Activated effector memory CD4-positive, alpha-beta T cell treated with anti-CD3 and anti-CD28 coated beads, Interleukin-2, amount 50 U/mL, for 16 hours (primary cell): ENCODE measurements at regions not wholly inside any gene's neighbourhood (a gene's known extent, or its start where the extent isn't known, plus 50 kb on each side); places are given as distances from the start of the nearest gene placed in this dataset.
"Not testable (repeated sequence)": the region's sequence is repeated elsewhere in the genome, so short reads cannot be mapped to it uniquely, and the experiment has no call there.

Source experiments
- DNase-seq: peaks from one replicate; pipeline ENCODE4 v3.0.0-alpha.2; 2020

- no peak for DNase-seq
Measured at GRCh38 chr13:112174476-112175110, 107.6 kb downstream of the SOX1 start.

- no peak for DNase-seq
Measured at GRCh38 chr13:112175162-112176075, 108.5 kb downstream of the SOX1 start.

GRCh38 chr13:112176141-112177119 lies 109.5 kb downstream of the SOX1 start:
- not testable (repeated sequence) for DNase-seq

- DNase-seq = no peak
Measured at GRCh38 chr13:112177450-112178288, 110.7 kb downstream of the SOX1 start.

DNA sequence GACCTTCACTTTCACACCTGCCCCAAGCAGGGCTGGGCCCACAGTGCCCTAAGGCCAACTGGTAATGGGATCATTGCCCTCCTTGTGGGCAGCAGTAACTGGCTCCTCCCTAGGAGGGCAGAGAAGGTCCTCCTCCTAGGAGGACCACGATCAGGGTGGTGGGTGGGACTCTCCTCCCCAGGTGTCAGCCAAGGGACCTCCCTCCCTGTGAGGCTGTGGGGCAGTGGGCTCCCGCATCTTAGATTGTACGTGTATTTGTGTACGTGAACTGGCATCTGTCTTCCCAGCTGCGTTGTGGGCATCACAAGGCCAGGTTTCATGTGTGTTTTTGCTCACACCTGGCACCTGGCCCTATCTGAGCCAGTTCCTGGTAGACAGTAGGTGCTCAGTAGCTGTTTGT lies 111.8 kb downstream of the SOX1 start:
- no peak for DNase-seq

GRCh38 chr13:112179421-112179820 lies 112.5 kb downstream of the SOX1 start:
- no peak for DNase-seq

DNA sequence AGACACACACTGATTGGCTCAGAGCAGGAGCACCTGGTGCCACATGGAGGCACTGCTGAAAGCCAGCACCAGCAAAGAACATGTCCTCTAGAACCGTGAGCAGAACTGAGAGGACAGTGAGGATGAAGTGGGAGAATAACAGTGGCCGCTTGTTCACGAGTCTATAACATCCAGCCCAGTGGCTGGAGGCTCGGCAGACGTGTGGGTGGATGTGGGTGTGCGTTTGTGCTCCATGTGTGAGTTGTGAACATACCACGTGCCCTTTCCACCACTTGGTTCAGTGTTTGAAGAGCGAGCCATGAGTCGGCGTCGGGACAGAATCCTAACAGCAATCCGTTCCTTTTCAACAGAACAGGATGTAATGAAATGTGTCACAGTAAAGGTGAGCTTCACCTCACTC lies 113.0 kb downstream of the SOX1 start:
- no peak for DNase-seq

DNA sequence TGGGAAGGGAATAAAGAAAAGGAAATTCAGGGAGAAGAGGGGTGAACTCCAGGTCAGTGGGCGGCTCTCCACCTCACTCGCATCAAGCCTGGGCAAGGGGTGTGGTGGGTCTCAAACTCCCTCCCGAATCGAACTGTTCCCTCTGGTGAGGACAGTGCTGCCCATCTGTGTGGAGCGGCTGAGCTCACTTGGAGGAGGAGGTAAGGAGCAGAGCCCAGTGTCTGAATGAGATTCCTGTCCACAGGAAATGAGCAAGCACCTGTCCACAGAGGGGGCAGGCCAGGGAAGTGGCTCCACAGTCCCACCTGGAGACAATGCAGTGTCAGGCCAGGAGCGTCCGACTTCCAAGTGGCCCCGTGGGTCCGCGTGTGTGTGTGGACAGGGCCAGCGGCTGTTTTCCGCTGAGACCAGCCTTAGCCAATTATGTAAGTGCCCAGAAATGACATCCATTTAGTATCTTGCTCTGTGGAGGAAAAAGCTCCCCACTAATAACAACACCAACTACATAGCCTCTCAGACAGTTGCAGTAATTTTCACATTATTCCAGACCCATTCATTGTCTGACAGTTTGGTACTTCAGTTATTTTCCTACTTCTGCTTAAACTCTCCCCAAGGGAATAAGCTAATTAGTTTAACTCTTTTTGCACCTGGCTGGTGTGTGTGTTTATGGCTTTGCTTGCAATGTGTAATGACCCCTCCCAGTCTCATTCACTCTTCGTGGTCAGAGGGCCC lies 114.6 kb downstream of the SOX1 start:
- DNase-seq = no peak

GRCh38 chr13:112182251-112182650 lies 115.3 kb downstream of the SOX1 start:
- DNase-seq = no peak

- DNase-seq = no peak
Measured at GRCh38 chr13:112182846-112183531, 116.0 kb downstream of the SOX1 start.

GRCh38 chr13:112183532-112184090 lies 116.7 kb downstream of the SOX1 start:
- no peak for DNase-seq

- DNase-seq = no peak
Measured at GRCh38 chr13:112184261-112184660, 117.3 kb downstream of the SOX1 start.

GRCh38 chr13:112184851-112185371 lies 118.0 kb downstream of the SOX1 start:
- DNase-seq = no peak

- no peak for DNase-seq
Measured at GRCh38 chr13:112185466-112185865, 118.5 kb downstream of the SOX1 start.

DNA sequence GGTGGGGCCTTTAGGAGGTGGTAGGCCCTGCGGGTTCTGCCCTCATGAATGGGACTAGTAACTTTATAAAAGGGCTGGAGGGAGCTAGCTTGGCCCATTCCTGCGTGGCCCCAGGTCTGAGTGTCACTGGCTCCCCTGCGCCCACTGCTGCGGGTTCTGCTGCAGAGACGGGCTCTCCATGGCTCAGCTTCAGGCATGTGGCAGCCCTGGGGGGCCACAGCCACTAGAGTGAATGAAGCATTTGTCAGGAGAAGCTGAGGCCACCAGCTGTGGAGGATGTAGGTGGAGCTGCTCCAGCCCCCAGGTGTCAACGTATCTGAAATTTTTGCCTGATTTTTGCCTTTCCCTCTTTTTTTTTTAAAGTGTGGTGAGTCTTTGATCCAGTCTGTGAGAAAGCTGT lies 119.1 kb downstream of the SOX1 start:
- no peak for DNase-seq

DNA sequence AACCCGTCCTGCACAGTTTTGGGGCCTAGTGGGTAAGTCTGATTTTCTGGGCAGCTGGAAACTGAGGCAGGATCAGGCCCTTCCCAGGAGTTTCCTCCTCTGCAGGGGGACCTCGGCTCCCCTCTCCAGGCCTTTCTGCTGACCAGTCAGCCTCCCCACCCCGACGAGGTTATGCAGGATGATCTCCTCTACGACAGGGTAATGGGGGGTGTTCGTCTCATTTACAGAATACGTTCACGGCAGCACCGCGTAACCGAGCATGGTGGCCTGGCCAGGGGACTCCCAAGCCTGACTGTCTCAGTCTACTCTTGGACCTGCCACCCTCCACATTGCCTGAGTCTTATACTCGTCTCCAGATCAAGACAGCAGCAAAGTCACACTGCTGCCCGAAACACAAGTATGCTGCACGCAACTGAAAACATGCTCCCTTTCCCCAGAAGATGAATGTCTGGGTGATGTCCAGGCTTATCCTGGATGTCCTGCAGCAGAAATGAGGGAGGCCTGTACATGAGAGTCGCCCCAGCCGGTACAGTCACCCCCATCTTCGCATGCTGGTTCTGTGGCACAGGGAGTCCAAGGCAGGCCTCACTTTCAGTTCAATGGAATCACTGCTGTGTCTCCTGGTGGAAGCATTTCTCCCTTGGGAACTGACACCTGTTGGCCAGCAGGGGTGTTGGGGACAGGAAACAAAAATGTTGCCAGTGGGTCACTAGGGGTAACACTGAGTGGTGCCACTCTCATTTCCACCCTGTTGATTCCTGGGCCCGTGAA lies 120.8 kb downstream of the SOX1 start:
- DNase-seq = no peak

DNA sequence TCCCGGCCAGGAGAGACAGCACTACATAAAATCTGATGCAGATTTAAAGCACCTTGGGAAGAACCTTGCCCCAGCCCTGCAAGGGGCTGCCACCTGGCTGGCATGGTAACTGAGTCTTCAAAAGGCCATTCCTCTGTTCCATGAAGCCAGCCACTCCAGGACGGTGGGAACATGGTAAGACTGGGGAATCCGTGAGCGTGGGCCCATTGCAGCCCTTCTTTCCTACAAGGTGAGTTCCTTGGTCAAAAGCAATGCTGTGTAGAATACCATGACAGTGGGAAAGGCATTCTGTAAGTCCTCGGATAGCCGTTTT lies 121.3 kb downstream of the SOX1 start:
- DNase-seq = no peak

DNA sequence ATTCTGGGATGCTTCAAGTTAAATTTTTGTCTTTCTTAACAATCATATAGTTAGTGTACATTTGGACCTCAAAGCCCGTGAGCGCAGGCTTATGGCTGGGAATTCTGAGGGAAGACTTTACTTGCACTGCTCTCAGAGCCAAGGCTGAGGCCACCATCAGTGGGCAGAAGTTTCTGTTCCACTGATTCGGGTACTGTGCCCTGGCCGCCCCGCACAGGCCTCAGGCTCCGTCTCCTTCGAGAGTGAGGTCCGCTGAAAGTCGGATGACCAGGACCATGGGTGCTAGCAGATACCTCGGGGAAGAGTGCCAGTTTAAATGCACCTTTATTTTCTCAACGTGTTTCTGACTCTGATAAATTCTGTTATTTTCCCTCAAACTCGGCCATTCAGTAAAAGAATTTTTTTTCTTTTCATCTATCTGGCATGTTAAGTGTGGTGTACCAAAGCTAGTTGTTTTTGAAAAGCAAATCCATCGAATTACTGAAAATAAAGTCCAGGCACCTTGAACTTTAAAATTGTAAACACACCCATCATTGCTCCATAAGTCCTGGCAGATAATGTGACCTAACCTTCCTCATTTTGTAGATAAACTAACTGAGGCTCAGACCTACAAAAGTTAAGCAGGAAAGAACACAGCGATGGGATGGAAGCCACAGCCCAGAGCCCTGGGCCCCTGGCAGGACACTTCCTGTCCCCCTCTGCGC lies 126.7 kb downstream of the SOX1 start:
- DNase-seq = no peak

GRCh38 chr13:112194167-112194530 lies 127.2 kb downstream of the SOX1 start:
- no peak for DNase-seq
